ENCODE measurements at regions not wholly inside any gene's neighbourhood (a gene's known extent, or its start where the extent isn't known, plus 50 kb on each side); places are given as distances from the start of the nearest gene placed in this dataset.
"Not testable (repeated sequence)": the region's sequence is repeated elsewhere in the genome, so short reads cannot be mapped to it uniquely, and the experiment has no call there.

DNA sequence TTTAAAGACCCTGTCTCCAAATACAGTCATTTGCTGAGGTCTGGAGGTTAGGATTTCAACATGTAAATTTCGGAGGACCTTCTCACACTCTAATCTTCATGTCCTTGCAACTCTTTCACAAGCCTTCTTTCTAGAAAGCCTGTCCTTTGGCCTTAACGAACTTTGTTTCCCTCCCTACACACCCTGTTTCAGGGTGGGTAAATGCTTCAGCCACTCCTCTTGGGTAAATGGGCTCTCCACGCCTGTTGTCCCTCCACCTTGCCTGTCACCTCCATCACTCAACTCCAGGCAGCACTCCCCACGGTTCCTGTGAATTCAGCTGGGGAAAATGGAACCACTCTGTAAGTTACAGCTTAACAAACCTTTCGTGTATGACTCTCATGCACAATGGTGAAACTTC is 84.0 kb upstream of the COG2 start:
- no peaks in the 10 kb centered on the region for H3K4me1 ChIP-seq (ENCODE audit: low read depth)
- TF ChIP-seq, protein P1, sequence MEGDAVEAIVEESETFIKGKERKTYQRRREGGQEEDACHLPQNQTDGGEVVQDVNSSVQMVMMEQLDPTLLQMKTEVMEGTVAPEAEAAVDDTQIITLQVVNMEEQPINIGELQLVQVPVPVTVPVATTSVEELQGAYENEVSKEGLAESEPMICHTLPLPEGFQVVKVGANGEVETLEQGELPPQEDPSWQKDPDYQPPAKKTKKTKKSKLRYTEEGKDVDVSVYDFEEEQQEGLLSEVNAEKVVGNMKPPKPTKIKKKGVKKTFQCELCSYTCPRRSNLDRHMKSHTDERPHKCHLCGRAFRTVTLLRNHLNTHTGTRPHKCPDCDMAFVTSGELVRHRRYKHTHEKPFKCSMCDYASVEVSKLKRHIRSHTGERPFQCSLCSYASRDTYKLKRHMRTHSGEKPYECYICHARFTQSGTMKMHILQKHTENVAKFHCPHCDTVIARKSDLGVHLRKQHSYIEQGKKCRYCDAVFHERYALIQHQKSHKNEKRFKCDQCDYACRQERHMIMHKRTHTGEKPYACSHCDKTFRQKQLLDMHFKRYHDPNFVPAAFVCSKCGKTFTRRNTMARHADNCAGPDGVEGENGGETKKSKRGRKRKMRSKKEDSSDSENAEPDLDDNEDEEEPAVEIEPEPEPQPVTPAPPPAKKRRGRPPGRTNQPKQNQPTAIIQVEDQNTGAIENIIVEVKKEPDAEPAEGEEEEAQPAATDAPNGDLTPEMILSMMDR (IDR thresholded peaks at IDR 0.05; ENCODE audit: low read depth, low read length), result no peak
- no peaks in the 10 kb centered on the region for H3K36me3 ChIP-seq
- no peaks in the 10 kb centered on the region for H3K27me3 ChIP-seq
- H3K27ac ChIP-seq, result no peak overlapping the region
- DNase-seq (ENCODE audit: low read depth in 1 of 2, low spot score in 1 of 2), result no peak
- no peaks in the 10 kb centered on the region for H3K9me3 ChIP-seq (ENCODE audit: low read depth)
- no peak overlapping the region for H3K4me3 ChIP-seq

DNA sequence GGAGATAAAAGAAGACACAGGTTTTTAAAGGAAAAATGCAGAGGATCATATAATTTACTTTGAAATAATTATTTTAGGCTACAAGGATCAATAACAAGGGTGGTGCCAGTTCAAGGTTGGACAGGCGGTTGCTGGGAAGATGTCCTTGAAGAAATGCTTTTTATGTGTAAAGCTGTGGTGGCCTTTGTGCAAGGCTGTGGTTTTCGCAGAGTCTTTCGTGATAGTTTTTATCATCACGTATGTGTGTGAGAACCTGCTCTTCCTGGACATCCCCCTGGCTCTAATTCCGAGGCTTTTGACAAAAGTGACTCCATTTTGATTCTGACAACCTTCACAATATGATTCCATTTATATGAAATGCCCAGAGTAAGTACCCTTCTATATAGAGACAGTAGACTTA is 85.8 kb upstream of the COG2 start:
- DNase-seq (ENCODE audit: low read depth in 1 of 2, low spot score in 1 of 2), result no peak
- H3K4me1 ChIP-seq (ENCODE audit: low read depth), result no peaks in the 10 kb centered on the region
- no peaks in the 10 kb centered on the region for H3K27me3 ChIP-seq
- no peaks in the 10 kb centered on the region for H3K9me3 ChIP-seq (ENCODE audit: low read depth)
- TF ChIP-seq, protein P1 (IDR thresholded peaks at IDR 0.05; ENCODE audit: low read depth, low read length), result no peak
- H3K4me3 ChIP-seq, result no peak overlapping the region
- no peaks in the 10 kb centered on the region for H3K36me3 ChIP-seq
- H3K27ac ChIP-seq, result no peak overlapping the region

- Histone ChIP-seq H3K9me3 (ENCODE audit: low read depth) (no peaks in the 10 kb centered on the region), H3K4me1 (ENCODE audit: low read depth) (no peaks in the 10 kb centered on the region), H3K4me3 (no peak overlapping the region), H3K27ac (no peak overlapping the region), H3K27me3 (no peaks in the 10 kb centered on the region), H3K36me3 (no peaks in the 10 kb centered on the region)
- DNase-seq (ENCODE audit: low read depth in 1 of 2, low spot score in 1 of 2), result no peak
- TF ChIP-seq, protein P1 (IDR thresholded peaks at IDR 0.05; ENCODE audit: low read depth, low read length), result no peak
Measured at GRCh38 chr1:230555814-230556213, 86.5 kb upstream of the COG2 start.

GRCh38 chr1:230552880-230553279 is 89.4 kb upstream of the COG2 start:
- H3K4me3 ChIP-seq, result no peak overlapping the region
- DNase-seq (ENCODE audit: low read depth in 1 of 2, low spot score in 1 of 2), result no peak
- H3K36me3 ChIP-seq, result no peaks in the 10 kb centered on the region
- no peak overlapping the region for H3K27ac ChIP-seq
- TF ChIP-seq, protein P1 (IDR thresholded peaks at IDR 0.05; ENCODE audit: low read depth, low read length), result no peak
- peaks cover 5% of the 10 kb centered on the region for H3K27me3 ChIP-seq
- no peaks in the 10 kb centered on the region for H3K9me3 ChIP-seq (ENCODE audit: low read depth)
- H3K4me1 ChIP-seq (ENCODE audit: low read depth), result no peaks in the 10 kb centered on the region

- H3K4me3 ChIP-seq; H3K9me3 ChIP-seq (ENCODE audit: low read depth); H3K27me3 ChIP-seq; H3K27ac ChIP-seq; H3K4me1 ChIP-seq (ENCODE audit: low read depth); H3K36me3 ChIP-seq; DNase-seq (ENCODE audit: low read depth in 1 of 2, low spot score in 1 of 2): not testable (repeated sequence)
Measured at GRCh38 chr1:230550945-230551344, 91.3 kb upstream of the COG2 start.

DNA sequence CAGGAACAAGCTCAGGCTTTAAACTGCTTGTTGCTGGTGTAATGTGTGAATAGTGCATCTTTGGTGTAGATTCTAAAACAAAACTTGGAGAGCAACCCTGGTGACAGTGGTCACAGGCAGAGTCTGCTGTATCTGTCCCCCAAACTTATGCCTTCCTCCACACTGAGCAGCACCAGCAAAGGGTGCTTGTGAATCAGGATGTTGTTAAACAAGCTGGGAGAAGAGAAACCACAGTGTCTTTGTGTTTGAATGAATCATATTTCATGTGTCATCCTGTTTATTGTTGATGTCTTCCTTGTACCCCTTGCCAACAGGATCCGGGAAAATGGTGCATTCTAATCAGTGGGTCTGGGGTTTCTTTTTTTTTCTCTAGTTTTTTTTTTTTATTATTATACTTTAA is 91.9 kb upstream of the COG2 start:
- Histone ChIP-seq H3K27me3 (peaks cover 5% of the 10 kb centered on the region), H3K27ac (no peak overlapping the region), H3K4me3 (no peak overlapping the region), H3K36me3 (no peaks in the 10 kb centered on the region), H3K9me3 (ENCODE audit: low read depth) (no peaks in the 10 kb centered on the region), H3K4me1 (ENCODE audit: low read depth) (no peaks in the 10 kb centered on the region)
- TF ChIP-seq, protein P1 (IDR thresholded peaks at IDR 0.05; ENCODE audit: low read depth, low read length), result no peak
- DNase-seq (ENCODE audit: low read depth in 1 of 2, low spot score in 1 of 2), result peak in 1 of 2 donors; percentile 3
